GM12891 (cell line): ENCODE measurements at regions not wholly inside any gene's neighbourhood (a gene's known extent, or its start where the extent isn't known, plus 50 kb on each side); places are given as distances from the start of the nearest gene placed in this dataset.

Experiments used
- POLR2A ChIP-seq: IDR thresholded peaks from 2 replicates; pipeline ENCODE4 v1.6.1; 2011; ENCODE audit warnings: low read depth, low read length, control low read depth
- POLR2AphosphoS5 ChIP-seq: IDR thresholded peaks from 2 replicates; pipeline ENCODE4 v1.6.1; 2011; ENCODE audit warnings: low read depth, low read length, control low read depth
- POU2F2 ChIP-seq: IDR thresholded peaks from 2 replicates; pipeline ENCODE4 v1.6.1; 2011; ENCODE audit warnings: low read depth, mild to moderate bottlenecking, control low read depth, low read length, moderate library complexity
- TAF1 ChIP-seq: IDR thresholded peaks from 2 replicates; pipeline ENCODE4 v1.6.1; 2011; ENCODE audit warnings: low read depth, low read length, control low read depth

DNA sequence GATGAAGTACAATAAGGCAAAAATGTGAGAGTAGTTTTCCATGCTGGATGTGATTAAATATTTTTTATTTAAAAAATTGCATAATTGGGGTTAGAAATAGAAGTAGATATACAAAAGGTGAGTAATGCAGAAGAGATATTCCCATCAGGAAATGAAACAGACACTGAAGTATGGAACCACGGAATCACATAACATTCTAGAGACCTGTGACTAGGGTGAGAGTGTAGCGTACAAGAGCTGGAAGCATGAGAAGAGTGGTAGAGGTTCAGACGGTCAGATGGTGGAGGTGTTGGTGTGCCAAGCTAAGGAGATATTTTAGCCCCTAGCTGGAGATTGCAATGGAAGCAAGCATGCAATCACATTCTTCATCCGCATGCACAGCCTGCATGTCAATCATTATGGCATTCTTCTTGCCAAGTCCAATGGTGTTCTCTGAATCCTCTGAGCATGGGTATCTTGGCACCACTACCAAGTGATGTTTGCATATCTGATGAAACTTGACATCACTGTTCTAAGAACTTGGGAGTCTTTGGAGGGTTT lies 587.8 kb downstream of the PSAT1 start:
- TF ChIP-seq POLR2A (no peak), POLR2AphosphoS5 (no peak), TAF1 (no peak), POU2F2 (no peak)
